HEK293T (cell line): ENCODE measurements at regions not wholly inside any gene's neighbourhood (a gene's known extent, or its start where the extent isn't known, plus 50 kb on each side); places are given as distances from the start of the nearest gene placed in this dataset.

ENCODE experiments used
- CTCF ChIA-PET: fragments of 350-600 bp; formaldehyde crosslinking; extraction: SDS; loops from one replicate; lab custom pipeline; 2021; ENCODE audit warnings: antibody characterized with exemption, inconsistent platforms; lab: Yijun Ruan, JAX
- POLR2A ChIA-PET: fragments of 350-600 bp; formaldehyde crosslinking; extraction: SDS; loops from one replicate; lab custom pipeline; 2020; ENCODE audit warnings: antibody characterized with exemption, inconsistent platforms; lab: Yijun Ruan, JAX
- DNase-seq: peaks from one replicate; pipeline ENCODE4 v3.0.0; 2012; ENCODE audit warnings: mixed read lengths; ENCODE audit errors: extremely low spot score
- ARNT ChIP-seq: fragments of 450-650 bp; IDR thresholded peaks from 2 replicates; pipeline ENCODE4 v1.6.1; 2017; ENCODE audit warnings: mild to moderate bottlenecking
- BHLHE40 ChIP-seq: fragments of 450-650 bp; IDR thresholded peaks from 2 replicates; pipeline ENCODE4 v1.6.1; 2016; ENCODE audit warnings: mild to moderate bottlenecking, moderate library complexity, borderline replicate concordance
- CTBP1 ChIP-seq: fragments of 450-650 bp; IDR thresholded peaks from 2 replicates; pipeline ENCODE4 v1.6.1; 2016; ENCODE audit warnings: borderline replicate concordance
- ELF4 ChIP-seq: fragments of 450-650 bp; IDR thresholded peaks from 2 replicates; pipeline ENCODE4 v1.6.1; 2017; ENCODE audit warnings: antibody characterized with exemption
- FOXA1 ChIP-seq: fragments of 450-650 bp; IDR thresholded peaks from 2 replicates; pipeline ENCODE4 v1.6.1; 2016; ENCODE audit warnings: mild to moderate bottlenecking
- FOXK2 ChIP-seq: fragments of 450-650 bp; IDR thresholded peaks from 2 replicates; pipeline ENCODE4 v1.6.1; 2016; ENCODE audit warnings: mild to moderate bottlenecking
- FOXM1 ChIP-seq: fragments of 450-650 bp; IDR thresholded peaks from 2 replicates; pipeline ENCODE4 v1.6.1; 2017; ENCODE audit warnings: mild to moderate bottlenecking, borderline replicate concordance
- HDGF ChIP-seq: fragments of 450-650 bp; IDR thresholded peaks from 2 replicates; pipeline ENCODE4 v1.6.1; 2017; ENCODE audit warnings: antibody characterized with exemption, borderline replicate concordance
- L3MBTL2 ChIP-seq: fragments of 450-650 bp; conservative IDR thresholded peaks from 2 replicates; pipeline ENCODE4 v1.6.1; 2016; ENCODE audit warnings: mild to moderate bottlenecking
- LEF1 ChIP-seq: fragments of 450-650 bp; IDR thresholded peaks from 2 replicates; pipeline ENCODE4 v1.6.1; 2017; ENCODE audit warnings: mild to moderate bottlenecking, borderline replicate concordance
- NFRKB ChIP-seq: fragments of 450-650 bp; IDR thresholded peaks from 2 replicates; pipeline ENCODE4 v1.6.1; 2016; ENCODE audit warnings: mild to moderate bottlenecking, moderate library complexity
- SP1 ChIP-seq: fragments of 450-650 bp; IDR thresholded peaks from 2 replicates; pipeline ENCODE4 v1.6.1; 2017
- SUZ12 ChIP-seq: fragments of 450-650 bp; IDR thresholded peaks from 2 replicates; pipeline ENCODE4 v1.6.1; 2016; ENCODE audit warnings: mild to moderate bottlenecking
- TARDBP ChIP-seq: fragments of 450-650 bp; IDR thresholded peaks from 2 replicates; pipeline ENCODE4 v1.6.1; 2016
- ZNF384 ChIP-seq: fragments of 450-650 bp; IDR thresholded peaks from 2 replicates; pipeline ENCODE4 v1.6.1; 2016
- TF ChIP-seq, protein P1 (sequence below): fragments of 450-650 bp; IDR thresholded peaks from 2 replicates; pipeline ENCODE4 v1.6.1; 2016

- TF ChIP-seq HDGF: no peak
- no peak for TF ChIP-seq SP1
- TF ChIP-seq ARNT: no peak
- TF ChIP-seq L3MBTL2: no peak
- no peak for TF ChIP-seq BHLHE40
- TF ChIP-seq FOXK2: no peak
- TF ChIP-seq NFRKB: no peak
- TF ChIP-seq, protein P1, sequence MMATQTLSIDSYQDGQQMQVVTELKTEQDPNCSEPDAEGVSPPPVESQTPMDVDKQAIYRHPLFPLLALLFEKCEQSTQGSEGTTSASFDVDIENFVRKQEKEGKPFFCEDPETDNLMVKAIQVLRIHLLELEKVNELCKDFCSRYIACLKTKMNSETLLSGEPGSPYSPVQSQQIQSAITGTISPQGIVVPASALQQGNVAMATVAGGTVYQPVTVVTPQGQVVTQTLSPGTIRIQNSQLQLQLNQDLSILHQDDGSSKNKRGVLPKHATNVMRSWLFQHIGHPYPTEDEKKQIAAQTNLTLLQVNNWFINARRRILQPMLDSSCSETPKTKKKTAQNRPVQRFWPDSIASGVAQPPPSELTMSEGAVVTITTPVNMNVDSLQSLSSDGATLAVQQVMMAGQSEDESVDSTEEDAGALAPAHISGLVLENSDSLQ: no peak
- TF ChIP-seq SUZ12: no peak
- no peak for TF ChIP-seq ZNF384
- no peak for TF ChIP-seq FOXM1
- TF ChIP-seq LEF1: no peak
- TF ChIP-seq TARDBP: no peak
- CTCF ChIA-PET: no interaction called here
- POLR2A ChIA-PET: no interaction called here
- DNase-seq: no peak
These were observed 1543.9 kb downstream of the KCNT2 start for GRCh38 chr1:195064358-195064757.

GRCh38 chr1:195054217-195054687 is 1554.0 kb downstream of the KCNT2 start:
- ChIA-PET CTCF (interaction anchor here (0.6 kb wide), 1 partner anchor 583 kb away, joined by 3 read pairs; no protein-coding TSS in a partner anchor), POLR2A (no interaction called here)
- TF ChIP-seq SUZ12 (no peak), HDGF (no peak), CTBP1 (no peak), FOXK2 (no peak), SP1 (no peak), L3MBTL2 (no peak), NFRKB (no peak), ZNF384 (no peak), TARDBP (no peak), FOXM1 (no peak), ELF4 (no peak), ARNT (no peak), FOXA1 (no peak), LEF1 (no peak), BHLHE40 (no peak)
- TF ChIP-seq, protein P1: no peak
- DNase-seq: no peak

DNA sequence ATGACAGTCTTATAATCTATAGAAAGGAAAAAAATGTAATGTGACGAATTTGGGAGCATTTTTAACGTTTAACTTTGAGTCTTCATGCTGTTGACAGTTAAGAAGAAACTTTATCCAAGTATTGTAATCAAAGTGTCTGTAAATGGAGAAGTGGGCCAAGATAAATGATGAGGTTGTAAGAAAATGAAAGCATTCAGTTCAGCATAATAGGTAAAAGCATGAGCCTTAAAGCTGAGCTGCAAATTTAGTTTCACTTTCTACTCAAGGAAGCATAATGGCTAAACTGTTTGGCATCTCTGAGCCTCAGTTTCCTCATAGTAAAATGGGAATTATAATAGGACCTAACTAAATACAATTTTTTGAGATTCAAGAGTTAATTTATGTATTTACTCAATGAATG is 1554.8 kb downstream of the KCNT2 start:
- no peak for DNase-seq
- TF ChIP-seq ZNF384 (no peak), CTBP1 (no peak), LEF1 (no peak)
- ChIA-PET CTCF (no interaction called here), POLR2A (no interaction called here)

DNA sequence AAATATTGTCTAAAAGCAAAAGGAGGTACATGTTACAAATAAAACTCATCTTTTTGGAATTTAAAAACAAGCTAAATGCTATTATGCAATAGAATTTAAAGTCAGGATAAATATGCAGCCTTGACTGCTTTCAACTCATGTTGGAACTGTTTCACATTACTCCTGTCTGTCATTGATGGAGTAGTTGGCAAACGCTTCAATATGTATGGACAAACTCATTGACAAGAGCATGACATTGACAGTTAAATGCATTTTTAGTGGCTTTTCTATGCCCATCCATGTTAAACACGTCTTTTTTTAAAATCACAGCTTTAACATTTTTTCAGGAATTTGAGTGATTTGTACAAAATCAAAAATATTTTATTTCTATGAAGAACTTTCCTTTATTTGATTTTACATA is 1560.5 kb downstream of the KCNT2 start:
- ChIA-PET CTCF (no interaction called here), POLR2A (no interaction called here)
- TF ChIP-seq FOXK2: no peak
- TF ChIP-seq, protein P1: no peak
- DNase-seq: no peak

DNA sequence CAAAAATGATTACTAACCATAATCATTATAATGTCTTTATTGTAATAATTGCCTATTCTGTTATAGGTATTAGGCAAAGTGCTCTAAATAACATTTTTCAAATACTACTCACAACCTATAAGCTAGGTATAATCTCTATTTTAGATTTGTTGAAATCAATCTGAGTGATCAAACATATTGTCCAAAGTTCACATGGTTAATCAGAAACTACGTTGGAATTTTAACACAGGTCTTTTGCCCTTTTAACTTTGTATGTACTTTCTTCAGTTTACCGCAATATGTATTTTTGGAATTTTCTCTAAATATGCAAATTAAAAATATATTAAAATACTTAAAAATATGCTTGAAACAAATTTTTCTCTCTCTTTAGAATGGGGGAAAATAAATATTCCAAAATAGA is 1563.2 kb downstream of the KCNT2 start:
- no peak for TF ChIP-seq ELF4
- CTCF ChIA-PET: no interaction called here
- POLR2A ChIA-PET: no interaction called here
- DNase-seq: no peak

DNA sequence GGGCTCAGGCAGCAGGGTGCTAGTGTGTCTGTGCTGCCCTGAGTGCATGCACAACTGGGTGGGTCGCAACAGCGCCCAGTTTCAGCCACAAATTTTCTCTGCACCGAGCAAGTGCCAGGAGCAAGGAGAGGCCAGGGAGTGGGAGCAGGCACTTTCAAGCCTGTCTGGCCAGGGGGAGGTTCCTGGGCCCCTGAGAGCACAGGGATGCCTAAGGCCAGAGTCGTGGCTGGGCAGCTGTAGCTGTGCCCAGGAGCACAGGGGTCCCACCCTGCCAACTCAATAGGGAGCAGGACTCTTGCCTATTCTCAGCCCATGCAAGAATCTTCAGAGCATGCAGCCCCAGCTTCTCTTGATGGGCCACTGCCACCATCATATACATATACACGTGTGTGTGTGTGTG is 1577.4 kb downstream of the KCNT2 start:
- ChIA-PET POLR2A (no interaction called here), CTCF (no interaction called here)
- DNase-seq: no peak
- TF ChIP-seq ARNT (no peak), SUZ12 (no peak), FOXM1 (no peak), TARDBP (no peak), BHLHE40 (no peak), LEF1 (no peak), ZNF384 (no peak), FOXK2 (no peak), ELF4 (no peak), FOXA1 (no peak), NFRKB (no peak), CTBP1 (no peak), HDGF (no peak), L3MBTL2 (no peak), SP1 (no peak)
- TF ChIP-seq, protein P1: no peak

GRCh38 chr1:195026792-195027191 is 1581.4 kb downstream of the KCNT2 start:
- no peak for DNase-seq
- ChIA-PET CTCF (no interaction called here), POLR2A (no interaction called here)

More at GRCh38 chr1:195026792-195027191, 1581.4 kb downstream of the KCNT2 start:
- TF ChIP-seq L3MBTL2 (no peak), LEF1 (no peak), SP1 (no peak), HDGF (no peak), ARNT (no peak), SUZ12 (no peak), FOXA1 (no peak), BHLHE40 (no peak), ZNF384 (no peak), FOXM1 (no peak), NFRKB (no peak), FOXK2 (no peak), TARDBP (no peak), CTBP1 (no peak), ELF4 (no peak)
- TF ChIP-seq, protein P1: no peak
